Activated CD8-positive, alpha-beta memory T cell treated with anti-CD3 and anti-CD28 coated beads for 48 hours (primary cell): ENCODE measurements at regions not wholly inside any gene's neighbourhood (a gene's known extent, or its start where the extent isn't known, plus 50 kb on each side); places are given as distances from the start of the nearest gene placed in this dataset.
"Not testable (repeated sequence)": the region's sequence is repeated elsewhere in the genome, so short reads cannot be mapped to it uniquely, and the experiment has no call there.

Experiments used
- DNase-seq, 3 experiments: peaks; one replicate each; pipeline ENCODE4 v3.0.0-alpha.2; 2020; ENCODE audit warnings: low read depth in 2 of 3, low spot score in 2 of 3

DNA sequence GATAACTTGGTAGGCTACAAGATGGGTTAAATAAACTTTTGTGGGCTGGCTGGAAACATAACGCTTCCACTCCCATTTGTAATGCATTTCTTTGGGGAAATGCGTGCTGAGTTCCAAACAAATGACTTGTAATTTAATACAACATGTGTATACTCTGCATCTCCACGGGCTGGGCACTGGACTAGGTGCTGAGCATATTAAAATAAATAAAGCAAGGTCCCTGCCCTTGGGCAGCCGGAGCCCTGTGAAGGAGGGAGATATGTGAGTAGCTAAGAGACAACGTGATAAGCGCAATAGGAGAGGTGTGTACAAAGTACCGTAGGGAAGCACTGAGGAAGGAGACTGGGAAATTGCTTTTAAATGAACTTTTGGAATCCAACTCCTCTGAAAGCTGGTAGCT lies 147.2 kb upstream of the RBPJ start:
- no peak for DNase-seq

DNA sequence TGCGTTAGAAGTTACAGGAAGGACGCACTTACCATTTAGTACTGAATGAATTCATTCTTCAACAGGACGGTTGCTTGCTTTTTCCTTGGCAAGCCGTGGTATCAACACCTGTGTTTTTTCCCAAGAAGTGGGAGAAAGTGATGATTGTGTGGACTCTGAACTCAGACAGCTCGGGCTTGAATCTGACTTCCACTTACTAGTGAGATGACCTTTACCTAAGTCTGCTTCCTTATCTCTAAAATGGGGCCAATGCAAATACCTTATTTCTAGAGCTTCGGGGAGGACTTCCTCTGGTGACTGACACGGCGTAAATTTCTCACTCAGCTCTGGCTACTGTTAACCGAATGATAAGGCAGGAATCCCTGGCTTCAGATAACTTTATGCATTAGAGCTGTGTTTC lies 146.8 kb upstream of the RBPJ start:
- DNase-seq = no peak

- no peak for DNase-seq
Measured at GRCh38 chr4:26175006-26175786, 145.6 kb upstream of the RBPJ start.

- DNase-seq = no peak
Measured at GRCh38 chr4:26175905-26176470, 144.8 kb upstream of the RBPJ start.

DNA sequence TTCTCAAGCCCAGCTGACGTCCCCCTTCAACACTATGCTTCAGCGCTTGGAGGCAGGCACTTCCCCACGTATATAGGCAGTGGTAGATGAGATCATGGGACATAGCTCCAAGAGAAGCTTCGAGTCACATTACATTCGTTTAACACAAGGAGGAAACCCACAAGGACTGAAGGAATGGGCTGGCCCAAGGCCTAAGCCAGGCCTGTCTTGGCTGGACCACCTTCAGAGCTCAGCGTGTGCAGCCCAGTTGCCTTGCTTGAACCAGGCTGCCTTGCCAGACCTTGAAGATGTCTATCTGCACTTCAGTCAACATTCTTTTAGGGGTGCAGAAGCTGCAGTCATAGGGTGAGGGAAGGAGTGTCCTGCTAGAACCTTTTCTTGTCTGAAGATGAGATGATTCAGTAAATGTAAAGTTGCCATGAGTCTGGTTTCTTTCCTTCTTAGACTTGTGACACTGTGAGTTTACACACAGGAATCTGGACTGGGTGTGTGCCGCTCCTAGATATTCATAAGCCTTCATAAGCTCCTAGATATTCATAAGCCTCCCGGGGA lies 144.1 kb upstream of the RBPJ start:
- DNase-seq = no peak

DNA sequence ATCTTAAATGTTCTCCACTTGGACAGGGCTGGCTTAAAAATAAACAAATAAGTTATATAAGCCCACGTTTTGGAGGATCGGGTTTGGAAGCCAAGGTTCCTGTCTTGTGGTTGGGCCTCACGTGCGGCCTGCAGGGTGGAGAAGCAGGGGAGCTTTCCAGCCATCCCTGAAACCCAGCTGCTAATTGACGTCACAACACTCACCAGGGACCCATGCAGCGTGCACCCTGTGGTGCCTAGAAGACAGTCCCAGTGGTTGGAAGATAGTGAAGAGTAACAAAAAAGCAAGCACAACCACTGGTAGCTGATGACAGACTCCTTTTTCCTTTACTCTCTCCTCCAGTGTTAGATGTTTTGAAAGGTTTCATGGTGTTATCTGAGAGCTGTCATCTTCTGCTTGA lies 142.0 kb upstream of the RBPJ start:
- DNase-seq = no peak

DNA sequence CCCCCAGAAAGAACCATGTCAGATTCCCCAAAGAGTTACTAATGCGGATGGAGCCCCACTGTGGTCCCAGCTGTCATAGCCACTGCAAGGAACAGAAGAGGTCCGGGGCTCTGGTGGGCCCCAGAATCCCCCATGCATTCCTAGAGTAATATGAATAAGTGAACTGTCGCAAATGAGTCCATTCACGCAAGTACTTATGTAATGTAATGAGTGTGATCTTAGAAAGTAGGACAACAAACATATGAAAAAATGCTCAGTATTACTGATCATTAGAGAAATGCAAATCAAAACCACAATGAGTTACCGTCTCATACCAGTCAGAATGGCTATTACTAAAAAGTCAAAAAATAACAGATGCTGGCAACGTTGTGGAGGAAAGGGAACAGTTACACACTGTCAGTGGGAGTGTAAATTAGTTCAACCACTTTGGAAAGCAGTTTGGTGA lies 141.5 kb upstream of the RBPJ start:
- DNase-seq = no peak

GRCh38 chr4:26181616-26182015 lies 139.2 kb upstream of the RBPJ start:
- no peak for DNase-seq

GRCh38 chr4:26183017-26183416 lies 137.8 kb upstream of the RBPJ start:
- DNase-seq = no peak

- no peak for DNase-seq
Measured at GRCh38 chr4:26185436-26185835, 135.4 kb upstream of the RBPJ start.

DNA sequence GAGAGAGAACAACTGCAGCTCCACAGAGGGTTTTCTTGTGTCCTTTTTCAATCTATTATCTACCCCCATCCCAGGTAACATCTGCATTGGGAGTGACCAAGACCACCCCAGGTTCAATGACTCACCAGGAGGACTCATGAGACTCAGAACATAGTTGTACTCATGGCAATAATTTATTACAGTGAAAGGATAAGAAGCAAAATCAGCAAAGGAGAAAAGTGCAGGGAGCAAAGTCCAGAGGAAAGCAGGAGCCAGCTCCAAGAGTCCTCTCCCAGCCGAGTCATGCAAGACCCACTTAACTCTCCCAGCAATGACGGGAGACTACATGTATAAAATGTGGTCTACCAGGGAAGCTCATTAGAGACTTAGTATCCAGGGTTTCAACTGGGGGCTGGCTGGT lies 129.5 kb upstream of the RBPJ start:
- no peak for DNase-seq

- DNase-seq = no peak
Measured at GRCh38 chr4:26192899-26193869, 127.6 kb upstream of the RBPJ start.

DNA sequence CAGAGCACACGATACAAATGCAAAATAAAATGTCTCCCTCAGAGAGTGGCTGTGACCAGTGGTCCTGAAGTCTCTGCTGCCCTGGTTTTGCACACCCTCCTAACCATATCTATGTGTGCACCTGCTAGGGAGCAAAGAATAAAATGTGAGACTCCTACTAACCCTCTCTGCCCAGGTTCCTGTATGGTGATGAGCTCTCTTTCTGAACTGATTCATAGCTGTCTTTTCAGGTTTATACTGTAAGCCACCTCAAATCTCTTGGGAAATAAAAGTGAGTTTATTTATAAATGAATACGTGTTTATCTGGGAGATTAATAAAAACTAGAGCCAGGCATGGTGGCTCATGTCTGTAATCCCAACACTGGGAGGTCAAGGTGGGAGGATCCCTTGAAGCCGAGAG lies 126.0 kb upstream of the RBPJ start:
- no peak for DNase-seq

DNA sequence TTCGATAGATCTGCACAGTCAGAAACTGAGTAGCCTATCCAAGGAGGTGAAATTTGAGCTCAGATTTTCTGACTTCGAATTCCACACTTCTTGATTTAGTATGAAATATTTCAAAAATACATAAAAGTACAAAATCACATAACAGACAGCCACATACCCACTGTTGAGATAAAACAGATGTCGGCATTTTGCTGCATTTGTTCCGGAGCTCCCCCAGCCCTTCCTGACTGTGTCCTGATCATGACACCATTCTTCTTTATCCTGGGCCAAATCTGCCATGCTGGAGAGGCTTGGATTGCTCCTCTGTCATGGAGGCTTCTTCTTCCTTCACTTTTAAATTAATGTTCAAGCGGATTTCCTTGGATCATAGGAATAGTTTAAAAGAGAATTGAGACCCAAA lies 124.2 kb upstream of the RBPJ start:
- no peak for DNase-seq

DNA sequence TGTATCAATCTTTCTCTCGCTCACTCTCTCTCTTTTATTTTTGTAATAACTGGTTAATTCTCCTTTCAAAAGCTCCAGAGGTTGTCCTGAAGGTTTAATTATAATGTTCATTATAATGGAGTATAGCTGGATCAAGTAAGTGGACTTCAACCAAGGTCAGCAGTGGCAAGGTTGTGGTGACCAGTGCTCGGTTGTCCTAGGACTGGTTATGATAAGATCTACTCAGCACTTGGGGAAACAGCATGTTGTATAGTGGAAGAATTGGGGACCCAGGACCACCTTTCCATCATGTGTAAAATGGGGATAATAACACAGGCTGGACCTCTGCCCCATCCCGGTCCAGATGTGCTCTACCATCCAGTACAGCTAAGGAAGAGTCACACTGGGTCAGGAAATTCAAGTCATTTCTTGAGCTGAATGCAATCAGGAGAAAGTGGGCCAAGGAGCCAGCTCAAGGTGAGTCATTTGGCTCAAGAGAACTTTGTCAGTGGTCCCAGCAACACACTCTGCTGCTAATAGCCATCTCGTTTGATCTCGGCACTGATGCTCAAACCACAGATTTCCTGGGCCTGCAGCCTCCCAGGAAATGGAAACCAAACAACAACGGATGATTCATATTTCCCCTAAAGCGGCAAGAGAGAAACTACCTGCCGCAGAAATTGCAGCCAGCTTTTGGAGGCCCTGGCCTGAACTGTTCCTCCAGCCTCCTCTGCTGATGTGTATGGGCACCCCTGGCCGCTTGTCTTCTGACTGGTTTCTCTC lies 123.6 kb upstream of the RBPJ start:
- DNase-seq = peak in 2 of 3 experiments; percentile 34 to 63

DNA sequence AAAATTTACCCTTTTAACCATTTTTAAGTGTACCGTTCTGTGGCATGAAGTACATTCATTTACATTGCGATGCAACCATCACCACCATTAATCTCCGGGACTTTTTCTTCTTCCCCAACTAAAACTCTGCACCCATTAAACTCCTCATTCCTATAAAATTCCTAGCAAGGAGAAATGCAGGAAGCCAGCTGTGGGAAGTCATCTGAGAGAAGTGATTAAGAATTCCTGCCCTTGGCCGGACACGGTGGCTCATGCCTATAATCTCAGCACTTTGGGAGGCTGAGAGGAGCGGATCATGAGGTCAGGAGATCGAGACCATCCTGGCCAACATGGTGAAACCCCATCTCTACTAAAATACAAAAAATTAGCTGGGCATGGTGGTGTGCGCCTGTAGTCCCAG lies 121.9 kb upstream of the RBPJ start:
- not testable (repeated sequence) for DNase-seq

DNA sequence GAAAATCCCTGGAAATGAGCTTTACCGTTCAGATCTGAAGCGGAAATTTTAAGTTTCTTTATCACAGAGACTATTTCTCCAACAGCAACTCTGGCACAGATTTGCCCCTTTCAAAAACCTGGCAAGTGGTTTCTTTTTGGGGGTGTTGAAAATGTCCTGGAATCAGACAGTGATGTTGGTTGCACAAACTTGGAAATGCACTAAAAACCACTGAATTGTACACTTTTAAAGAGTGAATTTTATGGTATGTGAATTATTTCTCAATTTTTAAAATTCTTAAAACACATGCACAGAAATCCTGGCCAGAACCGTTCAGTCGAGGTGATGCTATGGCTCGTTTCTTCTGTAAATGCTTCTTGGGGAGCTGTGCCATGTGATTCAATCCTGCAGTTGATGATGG lies 121.2 kb upstream of the RBPJ start:
- no peak for DNase-seq

- no peak for DNase-seq
Measured at GRCh38 chr4:26201120-26201519, 119.7 kb upstream of the RBPJ start.

DNA sequence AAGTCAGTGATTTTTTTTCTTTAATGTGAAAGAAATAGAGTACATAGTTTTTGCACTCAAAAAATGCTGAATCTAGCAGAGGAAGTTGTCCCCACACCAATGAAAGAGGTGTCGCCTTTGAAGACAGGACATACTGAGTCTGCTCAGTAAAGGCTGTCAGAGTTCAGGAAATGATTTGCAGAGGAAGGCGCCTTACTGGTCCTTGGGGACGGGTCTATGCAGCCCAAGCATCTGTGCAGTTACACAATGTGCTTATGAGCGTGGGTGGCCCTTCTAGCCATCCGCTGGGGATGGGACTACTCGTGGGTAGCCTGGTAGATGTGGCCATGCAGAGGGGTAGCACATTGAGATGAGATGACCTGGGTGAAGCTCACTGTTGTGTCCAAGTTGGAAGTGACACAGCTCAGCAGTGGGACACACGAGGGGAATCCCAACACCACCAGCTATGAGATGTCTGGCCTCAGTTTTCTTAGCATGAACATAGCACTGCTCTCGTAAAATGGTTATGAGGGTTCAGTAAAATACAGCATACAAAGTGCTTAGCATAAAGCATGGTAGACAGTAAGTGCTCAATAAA lies 116.5 kb upstream of the RBPJ start:
- no peak for DNase-seq

- no peak for DNase-seq
Measured at GRCh38 chr4:26204911-26205370, 115.9 kb upstream of the RBPJ start.
